Stimulated activated CD8-positive, alpha-beta memory T cell treated with anti-CD3 and anti-CD28 coated beads, Interleukin-15, amount 100 ng/mL, for 48 hours (primary cell): ENCODE measurements at regions not wholly inside any gene's neighbourhood (a gene's known extent, or its start where the extent isn't known, plus 50 kb on each side); places are given as distances from the start of the nearest gene placed in this dataset.
"Not testable (repeated sequence)": the region's sequence is repeated elsewhere in the genome, so short reads cannot be mapped to it uniquely, and the experiment has no call there.

Experiments used
- DNase-seq, 2 donors: peaks; one replicate each; pipeline ENCODE4 v3.0.0-alpha.2; 2020; ENCODE audit warnings: low read depth in 2 of 2

DNA sequence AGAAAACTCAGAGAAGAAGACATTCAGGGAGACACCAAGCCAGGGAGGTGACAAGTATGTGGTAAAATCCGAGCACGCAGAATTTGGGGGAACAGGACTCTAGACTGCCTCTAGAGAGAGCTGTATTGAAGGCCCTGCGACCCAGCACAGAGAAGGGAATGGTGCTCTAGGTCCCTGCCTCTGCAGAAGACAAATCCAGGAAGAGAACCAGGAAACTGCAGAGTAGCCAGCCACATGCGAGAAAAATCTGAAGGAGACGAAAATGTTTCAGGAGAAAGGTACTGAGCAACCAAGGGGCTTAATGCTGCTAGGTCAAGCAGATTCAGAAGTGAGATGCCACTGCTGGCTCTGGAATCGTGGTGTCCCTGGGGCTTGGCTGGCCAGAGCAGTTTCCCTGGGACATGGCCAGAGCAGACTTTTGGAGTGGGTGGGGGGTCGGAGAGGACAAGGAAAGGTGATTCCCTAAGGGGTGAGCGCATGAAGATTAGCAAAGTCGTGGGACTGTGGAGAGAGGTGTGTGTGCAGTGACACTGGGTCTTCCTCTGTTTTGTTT is 158.0 kb upstream of the KLF6 start:
- no peak for DNase-seq

DNA sequence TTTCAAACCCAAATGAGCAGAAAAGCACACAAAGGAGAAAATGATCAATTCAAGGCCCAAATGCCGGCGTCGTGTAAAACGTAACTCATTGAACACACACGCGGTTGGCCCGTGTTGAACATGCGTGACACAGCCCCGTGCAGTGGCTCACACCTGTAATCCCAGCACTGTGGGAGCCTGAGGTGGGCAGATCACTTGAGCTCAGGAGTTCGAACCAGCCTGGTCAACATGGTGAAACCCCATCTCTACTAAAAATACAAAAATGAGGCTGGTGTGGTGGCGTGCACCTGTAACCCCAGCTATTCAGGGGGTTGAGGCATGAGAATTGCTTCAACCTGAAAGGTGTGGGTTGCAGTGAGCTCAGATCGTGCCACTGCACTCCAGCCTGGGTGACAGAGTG is 156.7 kb upstream of the KLF6 start:
- no peak for DNase-seq

DNA sequence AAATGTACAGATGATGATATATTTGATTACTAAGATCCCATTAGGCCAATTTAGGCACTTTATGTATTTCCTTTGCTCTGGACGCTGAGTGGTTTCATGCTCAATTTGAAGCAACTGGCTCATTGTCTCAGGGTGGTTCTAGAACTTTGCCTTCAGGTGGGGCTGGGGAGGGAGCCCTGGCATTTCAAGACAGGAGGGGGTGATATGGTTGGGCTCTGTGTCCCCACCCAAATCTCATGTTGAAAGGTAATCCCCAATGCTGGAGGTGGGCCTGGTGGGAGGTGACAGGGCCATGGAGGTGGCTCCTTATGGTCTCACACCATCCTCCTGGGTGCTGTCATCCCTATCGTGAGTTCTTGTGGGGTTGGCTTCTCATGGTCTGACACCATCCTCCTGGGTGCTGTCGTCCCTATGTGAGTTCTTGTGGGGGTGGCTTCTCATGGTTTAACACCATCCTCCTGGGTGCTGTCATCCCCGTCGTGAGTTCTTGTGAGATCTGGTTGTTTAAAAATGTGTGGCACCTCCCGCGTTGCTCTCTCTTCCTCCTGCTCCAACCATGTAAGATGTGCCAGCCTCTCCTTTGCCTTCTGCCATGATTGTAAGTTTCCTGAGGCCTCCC is 151.5 kb upstream of the KLF6 start:
- no peak for DNase-seq

DNA sequence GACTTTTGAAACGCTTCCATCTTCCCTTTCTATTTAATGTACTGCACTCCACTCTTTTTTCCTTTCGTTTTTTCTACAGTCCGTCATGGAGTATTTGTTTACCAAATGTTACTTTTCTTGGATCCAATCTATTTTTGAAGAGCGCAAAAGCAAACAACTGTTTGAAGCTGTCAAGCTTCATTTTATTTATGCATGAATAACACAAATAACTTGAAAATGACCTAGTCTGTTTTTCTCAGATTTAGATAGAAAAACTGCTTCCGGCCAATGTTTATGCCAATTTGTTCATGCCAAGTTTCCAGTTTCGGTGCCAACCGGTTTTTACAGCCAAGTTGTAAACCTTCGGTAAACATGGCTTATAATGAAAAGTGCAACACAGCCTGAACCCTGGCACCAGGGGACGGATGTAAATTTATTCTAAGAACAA is 150.9 kb upstream of the KLF6 start:
- DNase-seq, result no peak

DNA sequence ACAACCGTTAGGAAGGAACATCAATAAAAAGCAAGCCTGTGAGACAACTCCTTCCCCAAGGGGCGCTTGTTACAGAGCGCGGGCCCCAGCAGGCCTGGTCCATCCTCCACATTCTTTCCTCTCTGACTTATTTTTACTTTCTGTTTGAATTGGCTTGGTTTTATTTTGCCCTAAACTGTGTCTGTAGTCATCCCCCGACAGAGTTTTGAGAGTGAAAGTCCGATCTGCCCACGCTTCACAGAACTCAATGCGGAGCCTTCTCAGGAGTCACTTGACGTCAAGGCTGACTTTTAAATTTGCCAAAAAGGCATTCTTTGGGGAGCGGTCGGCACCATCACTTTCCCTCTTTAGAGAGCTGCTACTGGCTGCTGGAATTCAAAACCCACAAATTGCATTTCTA is 150.1 kb upstream of the KLF6 start:
- peak; percentile 73 to 78 for DNase-seq

DNA sequence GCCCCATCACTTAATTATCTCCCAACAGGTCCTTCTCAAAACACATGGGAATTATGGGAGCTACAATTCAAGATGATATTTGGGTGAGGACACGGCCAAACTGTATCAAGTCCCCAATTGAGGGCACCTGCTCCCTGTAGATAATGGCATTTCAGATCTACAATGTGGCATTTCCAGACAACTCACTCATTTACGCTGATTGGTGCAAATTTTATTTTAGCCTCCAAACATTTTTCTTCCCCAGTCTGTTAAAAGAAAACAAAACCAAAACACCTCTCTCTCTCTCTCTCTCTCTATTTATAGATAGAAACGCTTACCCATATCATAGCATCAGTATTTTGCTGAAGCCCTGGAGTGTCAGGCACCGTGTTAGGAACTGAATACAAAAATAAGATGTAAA is 148.7 kb upstream of the KLF6 start:
- DNase-seq, result no peak

DNA sequence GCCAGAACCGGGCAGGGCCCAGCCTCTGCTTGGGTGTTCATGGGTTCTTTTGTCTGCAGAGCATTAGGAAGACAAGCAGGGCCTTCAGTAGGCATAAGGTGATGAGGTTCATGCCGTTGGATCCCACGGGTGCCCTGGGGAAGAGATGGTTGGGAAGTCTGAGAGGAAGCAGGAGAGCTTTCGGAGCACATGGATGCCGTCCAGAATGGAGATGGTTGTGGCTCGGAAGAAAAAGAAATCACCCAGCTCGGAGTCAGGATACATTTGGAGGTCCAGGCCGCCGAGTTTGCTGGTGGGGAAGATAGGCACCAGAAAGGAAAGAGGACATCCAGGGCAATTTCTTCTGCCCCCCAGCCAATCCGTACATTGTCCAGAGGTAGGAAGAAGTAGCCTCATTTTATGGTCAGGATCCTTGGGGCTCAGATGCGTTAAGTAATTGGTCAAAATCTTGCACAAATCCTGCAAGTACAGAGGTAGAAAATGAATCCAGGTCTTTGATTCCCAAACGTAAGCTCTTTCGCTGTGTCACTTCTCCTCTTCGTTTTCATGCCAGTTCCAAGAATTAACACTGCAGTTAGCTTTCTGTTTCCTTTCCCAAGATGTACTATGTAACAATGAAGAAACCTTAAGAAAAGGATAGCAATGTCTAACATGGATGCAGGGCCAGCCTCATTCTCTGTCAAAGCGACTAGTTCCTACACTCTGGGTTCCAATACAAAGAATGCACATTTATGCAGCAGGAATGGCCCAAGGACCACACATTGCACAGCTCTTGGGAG is 147.8 kb upstream of the KLF6 start:
- DNase-seq, result no peak

DNA sequence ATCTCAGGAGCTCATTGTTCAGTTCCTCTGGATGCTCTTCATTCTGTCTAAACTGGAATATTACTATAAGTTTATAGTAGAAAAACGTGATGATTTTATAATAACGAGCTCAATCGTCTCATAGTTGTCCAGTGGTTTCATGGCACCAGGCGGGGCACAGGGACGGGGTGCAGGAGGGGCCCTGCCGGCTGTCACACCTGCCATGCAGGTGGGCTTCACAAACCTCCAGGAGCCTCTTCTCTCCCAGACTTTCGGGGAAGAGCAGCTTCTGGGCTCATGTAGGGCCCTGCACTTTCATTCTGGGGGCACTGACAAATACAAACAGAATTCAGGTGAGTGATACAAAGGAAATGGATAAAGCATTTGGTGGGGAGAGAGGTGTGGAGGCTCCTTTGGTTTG is 146.9 kb upstream of the KLF6 start:
- no peak for DNase-seq

DNA sequence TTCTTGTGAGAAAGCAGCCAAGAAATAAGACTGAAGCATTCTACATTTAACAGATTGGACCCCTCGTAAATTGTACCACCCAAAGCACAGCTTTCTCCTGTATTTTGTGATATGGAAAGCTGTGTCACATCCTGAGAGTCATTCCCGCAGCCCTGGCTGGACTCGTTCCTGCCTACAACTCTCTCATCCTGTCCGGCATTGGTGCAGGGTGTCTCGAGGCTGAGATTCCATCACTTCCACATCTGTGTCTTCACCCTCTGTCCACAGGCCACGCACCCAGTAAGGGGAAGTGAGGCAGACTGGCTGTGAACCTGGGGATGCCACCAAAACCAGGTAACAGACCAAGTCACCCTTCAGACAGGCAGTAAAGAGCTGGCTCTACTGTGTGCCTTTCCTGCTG is 146.2 kb upstream of the KLF6 start:
- DNase-seq, result no peak

DNA sequence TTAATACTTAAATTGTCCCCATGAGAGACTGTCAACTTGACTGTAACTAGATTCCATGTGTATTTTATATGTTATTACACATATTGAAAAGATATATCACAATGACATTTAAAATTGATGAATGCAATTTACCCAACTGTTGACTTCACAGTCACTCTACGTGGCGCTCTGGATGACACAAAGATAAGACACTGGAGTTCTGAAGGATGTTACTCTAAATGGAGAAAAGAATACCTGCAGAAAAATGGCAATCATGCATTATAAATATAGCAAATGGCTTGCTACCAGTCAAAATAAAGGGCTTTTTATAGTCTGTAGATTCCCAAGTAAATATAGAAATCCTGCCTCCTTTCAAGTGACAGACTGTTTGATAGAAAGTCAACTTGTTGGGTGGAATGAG is 143.6 kb upstream of the KLF6 start:
- no peak for DNase-seq

DNA sequence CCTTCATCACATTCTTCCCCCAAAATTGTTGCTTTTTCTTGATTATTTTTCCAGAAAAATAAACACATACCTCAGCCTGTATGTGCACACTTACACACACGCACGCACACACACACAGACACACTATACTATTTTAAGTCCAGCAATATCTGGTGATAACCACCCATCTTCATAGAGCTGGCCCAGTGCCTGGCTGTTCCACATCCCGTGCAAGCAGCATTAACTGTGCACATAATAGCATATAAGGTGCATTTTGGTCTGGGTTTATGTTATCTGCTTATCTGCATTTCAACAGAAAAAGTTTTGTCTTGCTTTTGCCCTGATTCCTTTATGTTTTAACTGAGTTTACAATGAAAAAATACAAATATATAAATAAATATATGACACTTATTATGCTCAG is 143.1 kb upstream of the KLF6 start:
- DNase-seq, result no peak

DNA sequence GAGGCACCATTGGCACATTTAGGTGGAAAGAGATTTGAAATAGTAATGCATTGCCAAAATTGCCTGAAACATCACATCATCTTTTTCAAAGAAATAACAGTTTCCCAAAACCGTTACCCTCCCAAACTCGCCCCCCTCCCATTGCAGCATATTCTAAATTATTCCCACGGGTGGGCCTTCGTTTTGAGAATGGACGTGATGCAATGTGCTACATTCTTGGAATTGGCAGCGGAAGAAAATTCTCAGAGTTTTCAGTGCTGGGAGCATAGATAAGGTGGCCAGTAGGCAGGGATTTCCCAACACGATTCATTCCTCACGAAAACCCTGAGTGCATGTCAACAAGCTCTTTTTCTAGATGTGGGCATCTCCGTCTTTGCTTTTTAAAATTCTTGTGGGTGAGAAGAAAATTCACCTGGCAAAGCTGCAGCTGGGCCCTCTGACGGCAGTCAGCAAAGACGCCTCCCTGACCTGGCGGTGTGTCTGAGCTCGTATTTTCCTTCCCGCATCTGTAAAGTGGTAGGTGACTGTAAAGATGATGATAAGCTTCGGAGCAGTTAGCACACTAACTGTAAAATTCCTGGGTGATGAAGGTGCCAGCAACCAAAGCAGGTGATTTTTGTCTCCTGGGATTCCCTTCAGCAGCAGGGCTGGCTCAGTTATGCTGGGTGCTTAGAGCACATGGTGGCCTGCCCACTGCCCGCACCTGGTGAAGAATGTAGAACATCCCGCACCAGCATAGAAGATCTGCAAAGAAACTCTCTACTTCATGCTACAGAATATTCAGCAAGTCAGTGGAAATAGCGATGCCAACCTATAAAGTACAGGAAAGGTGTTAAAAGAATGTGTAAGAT is 141.9 kb upstream of the KLF6 start:
- DNase-seq, result peak in 1 of 2 donors; percentile 25

DNA sequence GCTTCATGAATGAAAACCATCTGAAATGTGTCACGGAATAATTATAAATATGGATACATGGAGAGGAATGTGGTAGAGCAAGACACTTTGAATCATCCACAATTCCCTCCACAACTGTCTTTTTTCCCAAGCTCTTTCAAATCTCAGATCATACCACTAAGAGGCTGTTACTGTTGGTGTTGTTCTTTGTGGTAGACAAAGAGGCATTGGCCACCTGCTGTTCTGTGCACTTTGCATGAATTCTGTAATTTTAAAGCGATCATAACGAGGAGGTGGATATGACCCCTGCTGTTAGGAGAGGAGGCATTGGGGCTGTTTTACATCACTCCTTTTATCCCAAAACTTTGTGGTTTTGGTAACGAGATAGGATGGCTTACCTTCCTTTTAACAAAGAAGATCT is 141.2 kb upstream of the KLF6 start:
- DNase-seq, result no peak

DNA sequence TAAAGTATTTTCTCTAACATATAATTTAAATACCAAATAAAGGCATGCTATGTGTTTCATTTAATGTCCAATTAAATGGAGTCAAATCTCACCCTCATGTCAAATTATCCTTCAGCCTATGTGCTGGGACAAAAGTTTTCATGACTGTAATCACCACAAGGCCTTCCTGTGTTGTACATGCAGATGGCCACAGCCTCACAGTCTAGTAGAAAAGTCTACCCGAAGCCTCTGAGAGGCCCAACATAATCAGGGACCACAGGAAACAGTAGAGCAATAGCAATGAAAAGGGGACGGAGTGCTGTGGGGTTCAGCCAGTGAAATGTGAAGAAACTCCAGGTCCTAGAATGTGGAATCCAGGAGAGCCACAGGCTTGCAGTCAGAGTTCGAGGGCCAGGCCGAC is 140.2 kb upstream of the KLF6 start:
- no peak for DNase-seq

DNA sequence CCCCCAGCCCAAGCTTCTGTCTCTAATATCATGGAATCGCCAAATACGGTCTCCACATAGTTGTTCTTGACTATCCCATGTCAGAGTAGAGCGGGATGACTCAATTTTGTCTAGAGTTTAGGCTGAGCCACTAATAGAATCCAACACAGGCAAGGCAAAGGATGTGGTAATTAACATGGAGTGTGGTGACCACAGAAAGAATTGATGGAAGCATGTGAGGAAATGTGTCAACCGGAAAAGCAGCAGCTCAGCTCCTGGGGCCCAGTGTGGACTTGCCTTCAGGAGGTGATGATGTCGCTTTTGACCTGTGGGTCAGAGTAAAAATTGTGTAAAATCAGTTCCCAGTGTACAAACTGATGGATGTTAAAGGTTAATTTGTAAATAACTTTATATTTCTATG is 139.3 kb upstream of the KLF6 start:
- DNase-seq, result no peak

DNA sequence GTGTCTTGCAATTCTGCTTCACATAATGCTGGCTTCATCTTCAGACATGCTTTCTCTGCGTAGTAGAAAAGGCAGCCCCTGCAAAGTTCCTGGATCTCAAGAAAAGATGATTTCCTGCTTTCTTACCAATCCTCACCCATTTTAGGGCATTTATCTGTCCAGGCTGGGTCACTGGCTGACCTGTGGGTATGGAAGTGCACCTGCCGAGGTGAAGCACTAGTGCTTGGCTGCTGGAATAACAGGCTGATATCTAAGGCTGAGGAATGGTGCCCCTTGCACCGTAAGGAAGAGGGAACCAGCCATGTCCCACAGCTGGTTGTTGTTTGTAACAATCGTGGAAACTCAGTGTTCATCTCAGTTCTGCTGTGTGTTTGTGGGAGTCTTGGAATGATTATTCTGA is 138.0 kb upstream of the KLF6 start:
- no peak for DNase-seq

DNA sequence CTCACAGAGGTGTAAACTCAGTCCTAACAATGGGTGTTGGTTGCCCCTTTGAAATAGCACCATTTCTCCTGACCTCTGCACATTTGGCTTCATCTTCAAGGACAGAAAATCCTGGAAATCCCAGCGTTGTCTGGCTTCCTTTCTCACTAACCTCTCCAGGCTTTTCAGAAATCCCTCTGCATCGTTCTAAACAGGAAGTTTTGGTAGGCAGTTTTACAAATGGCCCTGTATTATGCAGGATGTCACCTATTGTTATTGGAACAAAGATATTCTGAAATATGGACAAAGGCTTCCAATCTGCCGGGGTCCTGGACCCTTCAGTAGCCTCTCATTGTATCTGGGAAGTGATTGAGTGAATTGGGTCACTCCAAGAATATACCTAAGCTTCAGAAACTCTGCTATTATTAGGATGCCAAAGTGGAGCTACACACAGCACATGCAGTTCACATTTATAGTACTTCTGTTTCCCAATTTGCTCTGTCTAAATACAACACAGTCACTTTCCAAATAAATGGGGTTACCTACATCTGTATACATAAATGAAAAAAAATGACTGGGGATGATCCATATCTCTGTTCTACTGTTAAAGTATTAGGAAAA is 134.8 kb upstream of the KLF6 start:
- DNase-seq, result no peak

DNA sequence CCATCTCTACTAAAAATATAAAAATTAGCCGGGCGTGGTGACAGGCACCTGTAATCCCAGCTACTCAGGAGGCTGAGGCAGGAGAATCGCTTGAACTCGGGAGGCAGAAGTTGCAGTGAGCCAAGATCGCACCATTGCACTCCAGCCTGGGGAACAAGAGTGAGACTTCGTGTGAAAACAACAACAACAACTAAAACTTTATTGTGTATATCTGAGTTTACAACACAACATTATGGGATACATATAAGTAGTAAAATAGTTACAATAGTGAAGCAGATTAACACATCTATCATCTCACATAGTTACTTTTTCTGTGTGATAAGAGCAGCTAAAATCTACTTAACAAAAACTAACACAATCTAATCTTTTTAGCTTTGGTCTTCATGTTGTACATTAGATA is 132.4 kb upstream of the KLF6 start:
- not testable (repeated sequence) for DNase-seq

DNA sequence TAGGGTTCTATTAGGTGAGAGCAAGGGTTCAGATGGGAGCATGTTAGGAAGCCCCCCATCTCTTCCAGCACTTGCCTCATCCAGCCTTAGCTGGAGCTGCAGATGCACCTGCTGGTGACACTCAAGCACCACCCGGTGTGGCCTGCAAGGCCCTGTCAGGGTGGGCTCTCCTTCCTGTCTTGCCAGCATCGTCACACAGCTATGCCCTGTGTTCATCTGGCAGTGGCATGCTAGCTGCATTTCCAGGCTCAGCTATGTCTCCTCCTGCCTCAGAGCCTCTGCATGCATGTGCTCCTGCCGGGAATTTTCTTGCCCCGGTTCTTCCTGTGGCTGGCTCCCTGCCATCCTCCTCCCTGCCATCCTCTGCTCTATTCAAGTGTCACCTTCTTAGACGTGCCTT is 129.7 kb upstream of the KLF6 start:
- DNase-seq, result no peak

DNA sequence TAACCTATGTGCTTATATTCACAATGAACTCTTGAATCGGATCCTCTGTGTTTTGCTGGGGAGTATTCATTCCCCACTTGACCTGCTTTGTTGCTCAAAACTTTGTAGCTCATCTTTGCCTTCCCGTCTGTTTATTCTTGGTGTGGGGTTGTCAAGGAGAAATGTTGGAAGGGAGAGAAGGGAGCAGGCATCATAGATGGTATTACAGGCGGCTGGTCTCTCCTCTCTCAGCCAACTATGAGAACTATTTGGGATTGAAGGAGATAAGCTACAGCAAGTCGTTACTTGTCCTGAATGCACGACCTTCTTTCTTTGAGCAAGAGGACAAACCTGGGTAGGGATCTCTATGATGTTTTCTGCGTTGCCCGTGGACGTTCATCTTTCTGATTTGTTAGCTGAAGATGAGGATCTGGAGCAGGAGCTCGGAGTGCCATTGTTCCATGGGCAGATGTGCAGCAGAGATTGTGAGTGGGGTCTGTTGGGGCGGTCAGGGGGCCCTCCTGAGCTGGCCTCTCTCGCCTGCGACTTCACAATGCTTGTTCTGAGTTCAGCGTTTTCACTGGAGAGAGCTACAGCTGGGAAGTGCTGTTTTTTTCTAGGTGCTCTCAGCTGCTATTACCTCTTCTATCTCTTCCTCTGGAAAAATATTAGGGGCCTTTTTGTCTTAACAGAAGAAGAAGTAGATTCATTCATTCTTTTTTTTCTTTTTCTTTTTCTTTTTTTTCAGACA is 126.9 kb upstream of the KLF6 start:
- no peak for DNase-seq

DNA sequence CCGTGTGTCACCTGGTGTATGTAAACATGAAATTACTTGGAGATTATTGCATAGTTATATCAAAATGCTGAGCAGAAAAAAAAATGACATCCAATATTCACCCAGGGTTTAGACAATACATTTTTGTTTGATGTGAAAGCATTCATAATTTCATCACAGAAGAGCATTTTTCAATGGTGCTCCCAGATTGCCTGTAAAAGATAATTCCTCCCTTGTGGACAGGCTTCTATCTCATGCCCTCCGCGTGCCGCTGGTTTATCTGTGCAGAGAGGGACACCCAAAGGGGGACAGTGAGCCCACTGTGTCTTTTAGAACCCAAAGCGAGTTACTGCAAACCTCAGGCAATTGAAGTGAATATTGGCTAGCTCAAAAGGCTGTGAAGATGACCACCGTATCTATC is 126.2 kb upstream of the KLF6 start:
- DNase-seq, result no peak
